Mucosa of descending colon (tissue), 3 donors: ENCODE measurements at regions not wholly inside any gene's neighbourhood (a gene's known extent, or its start where the extent isn't known, plus 50 kb on each side); places are given as distances from the start of the nearest gene placed in this dataset.

Experiments
- ATAC-seq: fragments of 200-7000 bp; cut with Tn5 transposase; one replicate; pipeline ENCODE4 v1.9.1; 2020; ENCODE audit warnings: mild to moderate bottlenecking, moderate library complexity
- DNase-seq, 3 donors: peaks; one replicate each; pipeline ENCODE4 v3.0.0-alpha.2; 2020
- H3K36me3 ChIP-seq: fragments of 200-600 bp; one replicate; pipeline ENCODE4 v1.8.0; 2021; ENCODE audit warnings: low read depth, mild to moderate bottlenecking
- H3K4me1 ChIP-seq: fragments of 200-600 bp; one replicate; pipeline ENCODE4 v1.8.0; 2021; ENCODE audit warnings: low read depth, mild to moderate bottlenecking
- H3K4me3 ChIP-seq: fragments of 200-600 bp; one replicate; pipeline ENCODE4 v1.8.0; 2021; ENCODE audit warnings: mild to moderate bottlenecking
- H3K9me3 ChIP-seq: fragments of 200-600 bp; one replicate; pipeline ENCODE4 v1.8.0; 2021; ENCODE audit warnings: mild to moderate bottlenecking
- CTCF ChIP-seq: fragments of 200-600 bp; IDR thresholded peaks from one replicate; pipeline ENCODE4 v1.8.0; 2022; ENCODE audit warnings: antibody characterized with exemption, mild to moderate bottlenecking
- intact Hi-C, 2 donors: fragments of 100-400 bp; cut with DNase I in 1 of 2; cut with micrococcal nuclease in 1 of 2; formaldehyde crosslinking; loops; one replicate each; pipeline versions ENCODE4 v1.11.0 to v1.11.1; 2022; cut with DNase I, micrococcal nuclease
- donor health status: DM: no; HTN: no; CAD: no; lungs with moderate emphysema.
- donor health status: DM: no; HTN: no; CAD: no.
- donor health status: DM: no; HTN: yes; CAD: no.

- no peaks in the 10 kb centered on the region for H3K9me3 ChIP-seq
- no peak overlapping the region for H3K4me3 ChIP-seq
- no peak for TF ChIP-seq CTCF
- intact Hi-C loops = no loop called here
- no peaks in the 10 kb centered on the region for H3K36me3 ChIP-seq
- ATAC-seq (peak; percentile 48), DNase-seq (no peak)
- H3K4me1 ChIP-seq = peaks cover 19% of the 10 kb centered on the region
Observed at GRCh38 chr12:91954326-91954725, 191.3 kb downstream of the BTG1 start.

GRCh38 chr12:91952916-91953315 lies 192.7 kb downstream of the BTG1 start:
- H3K36me3 ChIP-seq = no peaks in the 10 kb centered on the region
- intact Hi-C loops = no loop called here
- no peak for TF ChIP-seq CTCF
- H3K9me3 ChIP-seq = no peaks in the 10 kb centered on the region
- no peak overlapping the region for H3K4me3 ChIP-seq
- DNase-seq = peak in 2 of 3 donors; percentile 25 to 26
- peaks cover 19% of the 10 kb centered on the region for H3K4me1 ChIP-seq
- peak; percentile 94 for ATAC-seq

GRCh38 chr12:91951571-91951970 lies 194.1 kb downstream of the BTG1 start:
- no peaks in the 10 kb centered on the region for H3K36me3 ChIP-seq
- intact Hi-C loops = no loop called here
- no peak for ATAC-seq

GRCh38 chr12:91948504-91948903 lies 197.1 kb downstream of the BTG1 start:
- TF ChIP-seq CTCF = no peak
- peaks cover 13% of the 10 kb centered on the region for H3K4me1 ChIP-seq
- DNase-seq (no peak), ATAC-seq (peak; percentile 31)
- intact Hi-C loops = no loop called here
- H3K4me3 ChIP-seq = no peak overlapping the region
- no peaks in the 10 kb centered on the region for H3K9me3 ChIP-seq
- H3K36me3 ChIP-seq = no peaks in the 10 kb centered on the region

More at GRCh38 chr12:91951571-91951970, 194.1 kb downstream of the BTG1 start:
- Histone ChIP-seq H3K9me3 (no peaks in the 10 kb centered on the region), H3K4me1 (peaks cover 19% of the 10 kb centered on the region), H3K4me3 (no peak overlapping the region)
- DNase-seq = no peak
- TF ChIP-seq CTCF = no peak

- ATAC-seq (no peak), DNase-seq (no peak)
- Histone ChIP-seq H3K4me3 (no peak overlapping the region), H3K4me1 (peaks cover 9% of the 10 kb centered on the region), H3K9me3 (no peaks in the 10 kb centered on the region), H3K36me3 (no peaks in the 10 kb centered on the region)
- TF ChIP-seq CTCF = no peak
- intact Hi-C loops = no loop called here
Observed at GRCh38 chr12:91947459-91947858, 198.2 kb downstream of the BTG1 start.

GRCh38 chr12:91944637-91945036 lies 201.0 kb downstream of the BTG1 start:
- no peak for ATAC-seq
- intact Hi-C loops = no loop called here
- H3K4me1 ChIP-seq = no peaks in the 10 kb centered on the region
- no peak for TF ChIP-seq CTCF
- no peak for DNase-seq
- no peak overlapping the region for H3K4me3 ChIP-seq
- H3K36me3 ChIP-seq = no peaks in the 10 kb centered on the region
- H3K9me3 ChIP-seq = no peaks in the 10 kb centered on the region
